Prostate gland (tissue), 2 donors: ENCODE measurements at regions not wholly inside any gene's neighbourhood (a gene's known extent, or its start where the extent isn't known, plus 50 kb on each side); places are given as distances from the start of the nearest gene placed in this dataset.

Experiments
- CTCF ChIP-seq, 4 experiments: fragments of 200-600 bp in 2 of 4; fragments of 450-650 bp in 2 of 4; sonication (generic) in 2 of 4; IDR thresholded peaks; 1 replicate in 3 of 4; 2 replicates in 1 of 4; pipeline ENCODE4 v1.5.1; 2016 to 2019; ENCODE audit warnings: antibody characterized with exemption in 4 of 4, mild to moderate bottlenecking in 2 of 4, moderate library complexity in 2 of 4
- POLR2A ChIP-seq: fragments of 450-650 bp; IDR thresholded peaks from one replicate; pipeline ENCODE4 v1.6.1; 2016; ENCODE audit warnings: antibody characterized with exemption, mild to moderate bottlenecking

GRCh38 chr5:91243852-91244251 lies 139.3 kb downstream of the ARRDC3 start:
- no peak for TF ChIP-seq CTCF (IDR thresholded peaks at IDR 0.05)
- TF ChIP-seq POLR2A = no peak
